ENCODE measurements at regions not wholly inside any gene's neighbourhood (a gene's known extent, or its start where the extent isn't known, plus 50 kb on each side); places are given as distances from the start of the nearest gene placed in this dataset.

GRCh38 chr12:107521826-107522355 is 163.7 kb upstream of the PWP1 start:
- no peak overlapping the region for H3K4me3 ChIP-seq (ENCODE audit: control insufficient read depth, low read depth, low read length)
- no peak for DNase-seq (ENCODE audit: low read depth)
- TF ChIP-seq CTCF (IDR thresholded peaks at IDR 0.05; ENCODE audit: control insufficient read depth, insufficient read depth, low read depth, low read length, missing control alignments) = no peak

- no peak for DNase-seq (ENCODE audit: low read depth)
- no peak overlapping the region for H3K4me3 ChIP-seq (ENCODE audit: control insufficient read depth, low read depth, low read length)
- no peak for TF ChIP-seq CTCF (IDR thresholded peaks at IDR 0.05; ENCODE audit: control insufficient read depth, insufficient read depth, low read depth, low read length, missing control alignments)
Observed at GRCh38 chr12:107522692-107523477, 162.7 kb upstream of the PWP1 start.

DNA sequence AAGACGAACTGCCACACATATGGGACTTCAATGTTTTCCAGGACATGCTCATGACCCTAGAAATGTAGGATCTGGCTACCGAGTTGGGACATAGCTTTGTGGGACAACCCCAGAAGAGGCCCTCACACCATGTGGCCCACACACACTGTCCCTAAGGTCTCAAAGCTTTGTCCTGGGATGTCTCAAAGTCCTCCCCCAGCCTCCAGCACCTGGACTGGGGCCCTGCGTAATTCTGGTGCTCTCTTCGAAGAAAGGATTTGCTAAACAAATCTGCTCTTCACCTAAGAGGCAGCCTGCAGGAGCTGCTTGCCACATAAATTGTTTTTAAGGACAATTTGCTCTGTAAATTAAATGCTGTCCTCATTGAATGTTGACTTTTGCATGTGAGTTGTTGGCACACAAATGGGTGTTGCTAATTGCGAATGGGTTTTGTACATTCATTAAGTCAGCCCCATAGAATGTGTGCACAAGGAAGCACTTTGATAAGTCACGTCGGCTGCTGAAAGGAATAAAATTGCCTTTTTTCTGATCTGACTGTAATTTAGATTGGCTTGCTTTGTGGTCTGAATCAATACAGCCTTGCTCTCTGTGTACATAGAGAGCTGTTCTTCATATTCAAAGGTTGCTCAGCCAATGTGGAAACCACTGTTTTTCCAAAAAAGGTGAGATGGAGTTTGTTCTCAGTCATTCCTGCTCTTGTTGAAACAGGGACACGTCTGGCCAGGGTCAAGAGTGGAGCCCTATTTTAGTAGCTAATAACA is 161.6 kb upstream of the PWP1 start:
- H3K4me3 ChIP-seq (ENCODE audit: control insufficient read depth, low read depth, low read length) = no peak overlapping the region
- TF ChIP-seq CTCF (IDR thresholded peaks at IDR 0.05; ENCODE audit: control insufficient read depth, insufficient read depth, low read depth, low read length, missing control alignments) = no peak
- no peak for DNase-seq (ENCODE audit: low read depth)

- H3K4me3 ChIP-seq (ENCODE audit: control insufficient read depth, low read depth, low read length) = no peak overlapping the region
- no peak for TF ChIP-seq CTCF (IDR thresholded peaks at IDR 0.05; ENCODE audit: control insufficient read depth, insufficient read depth, low read depth, low read length, missing control alignments)
- no peak for DNase-seq (ENCODE audit: low read depth)
Observed at GRCh38 chr12:107525063-107525718, 160.4 kb upstream of the PWP1 start.

DNA sequence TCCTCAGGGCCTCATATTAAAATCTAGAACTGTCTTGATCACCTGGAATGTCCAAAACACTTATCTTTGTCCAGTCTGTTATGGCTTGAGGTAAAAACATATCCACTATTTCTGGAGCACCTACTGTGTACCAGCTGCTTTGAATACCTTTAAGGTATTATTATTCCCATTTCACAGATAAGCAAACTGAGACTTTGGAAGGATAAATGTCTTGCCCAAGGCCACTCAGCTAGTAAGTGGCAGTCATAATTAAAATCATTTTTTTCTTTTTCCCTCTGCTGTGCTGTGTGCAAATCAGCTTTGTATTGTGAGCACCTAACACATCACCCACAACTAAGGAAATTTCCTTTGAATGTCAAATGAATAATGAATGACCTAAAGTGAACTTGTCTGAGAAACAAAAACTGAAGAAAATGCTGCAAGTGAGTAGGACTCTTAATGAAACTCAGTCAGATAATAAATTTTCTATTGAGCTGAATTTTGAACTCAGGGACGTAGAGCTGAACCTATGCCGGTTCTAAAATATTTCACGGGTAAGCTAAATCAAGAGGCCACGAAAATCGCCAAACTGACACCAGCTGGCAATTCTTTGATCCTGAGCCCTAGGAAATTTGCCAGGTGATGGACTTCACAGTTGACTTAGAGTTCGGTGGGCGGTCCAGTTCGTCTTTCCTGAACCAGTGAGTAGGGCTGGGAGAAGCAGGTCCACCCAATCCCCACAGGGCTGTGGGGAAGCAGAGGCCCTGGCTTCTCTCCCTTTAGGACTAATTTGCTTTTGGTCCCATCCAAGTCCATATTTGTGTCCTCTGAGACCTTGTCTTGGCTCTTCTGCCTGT is 159.7 kb upstream of the PWP1 start:
- no peak overlapping the region for H3K4me3 ChIP-seq (ENCODE audit: control insufficient read depth, low read depth, low read length)
- no peak for TF ChIP-seq CTCF (IDR thresholded peaks at IDR 0.05; ENCODE audit: control insufficient read depth, insufficient read depth, low read depth, low read length, missing control alignments)
- no peak for DNase-seq (ENCODE audit: low read depth)

Measured in AG09309 (cell line).